ENCODE measurements at regions not wholly inside any gene's neighbourhood (a gene's known extent, or its start where the extent isn't known, plus 50 kb on each side); places are given as distances from the start of the nearest gene placed in this dataset.
"Not testable (repeated sequence)": the region's sequence is repeated elsewhere in the genome, so short reads cannot be mapped to it uniquely, and the experiment has no call there.

DNA sequence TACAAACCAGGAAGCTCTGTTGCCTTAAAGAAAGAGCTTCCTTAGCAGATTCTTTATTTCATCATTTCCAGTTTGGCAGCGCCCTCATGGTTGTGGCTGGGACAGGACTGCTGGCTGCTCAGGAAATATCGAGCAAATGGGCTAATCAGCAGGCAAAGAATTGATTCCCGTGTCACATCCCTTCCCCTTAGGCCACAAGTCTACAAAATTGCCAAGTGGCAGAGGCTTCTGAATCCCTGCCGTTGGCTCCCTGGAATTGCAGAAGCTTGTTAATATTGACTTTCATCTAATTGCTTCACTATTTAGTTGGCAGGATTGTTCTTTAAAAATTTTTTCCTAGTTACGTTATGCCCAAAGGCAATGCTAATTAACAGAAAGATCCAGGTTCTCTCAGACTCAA lies 456.3 kb upstream of the ERCC4 start:
- no peak for DNase-seq (ENCODE audit: low read depth)
- no peak overlapping the region for H3K4me3 ChIP-seq (ENCODE audit: low read depth, low read length)
- TF ChIP-seq, protein P1, sequence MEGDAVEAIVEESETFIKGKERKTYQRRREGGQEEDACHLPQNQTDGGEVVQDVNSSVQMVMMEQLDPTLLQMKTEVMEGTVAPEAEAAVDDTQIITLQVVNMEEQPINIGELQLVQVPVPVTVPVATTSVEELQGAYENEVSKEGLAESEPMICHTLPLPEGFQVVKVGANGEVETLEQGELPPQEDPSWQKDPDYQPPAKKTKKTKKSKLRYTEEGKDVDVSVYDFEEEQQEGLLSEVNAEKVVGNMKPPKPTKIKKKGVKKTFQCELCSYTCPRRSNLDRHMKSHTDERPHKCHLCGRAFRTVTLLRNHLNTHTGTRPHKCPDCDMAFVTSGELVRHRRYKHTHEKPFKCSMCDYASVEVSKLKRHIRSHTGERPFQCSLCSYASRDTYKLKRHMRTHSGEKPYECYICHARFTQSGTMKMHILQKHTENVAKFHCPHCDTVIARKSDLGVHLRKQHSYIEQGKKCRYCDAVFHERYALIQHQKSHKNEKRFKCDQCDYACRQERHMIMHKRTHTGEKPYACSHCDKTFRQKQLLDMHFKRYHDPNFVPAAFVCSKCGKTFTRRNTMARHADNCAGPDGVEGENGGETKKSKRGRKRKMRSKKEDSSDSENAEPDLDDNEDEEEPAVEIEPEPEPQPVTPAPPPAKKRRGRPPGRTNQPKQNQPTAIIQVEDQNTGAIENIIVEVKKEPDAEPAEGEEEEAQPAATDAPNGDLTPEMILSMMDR (conservative IDR thresholded peaks at IDR 0.05; ENCODE audit: low read depth, low read length), result no peak

DNA sequence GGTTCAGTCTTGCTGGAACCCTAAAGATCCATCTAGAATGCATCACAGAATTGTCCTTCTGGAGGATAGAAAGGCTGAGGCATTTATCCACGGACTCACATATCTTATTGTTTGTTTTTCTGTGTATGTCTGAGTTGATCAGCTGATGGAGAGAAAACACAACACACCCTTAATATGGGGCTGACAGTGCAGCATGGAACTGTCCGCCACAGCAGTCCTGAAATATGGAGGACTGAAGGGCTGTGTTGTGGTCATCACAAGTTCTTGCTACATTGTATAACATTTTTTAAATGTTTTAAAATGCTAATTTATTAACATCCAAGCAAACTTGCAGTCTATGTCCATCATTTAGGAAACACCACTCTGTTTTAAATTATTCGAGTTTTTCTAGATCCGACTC lies 448.9 kb upstream of the ERCC4 start:
- H3K4me3 ChIP-seq (ENCODE audit: low read depth, low read length), result no peak overlapping the region
- TF ChIP-seq, protein P1 (conservative IDR thresholded peaks at IDR 0.05; ENCODE audit: low read depth, low read length), result no peak
- no peak for DNase-seq (ENCODE audit: low read depth)

DNA sequence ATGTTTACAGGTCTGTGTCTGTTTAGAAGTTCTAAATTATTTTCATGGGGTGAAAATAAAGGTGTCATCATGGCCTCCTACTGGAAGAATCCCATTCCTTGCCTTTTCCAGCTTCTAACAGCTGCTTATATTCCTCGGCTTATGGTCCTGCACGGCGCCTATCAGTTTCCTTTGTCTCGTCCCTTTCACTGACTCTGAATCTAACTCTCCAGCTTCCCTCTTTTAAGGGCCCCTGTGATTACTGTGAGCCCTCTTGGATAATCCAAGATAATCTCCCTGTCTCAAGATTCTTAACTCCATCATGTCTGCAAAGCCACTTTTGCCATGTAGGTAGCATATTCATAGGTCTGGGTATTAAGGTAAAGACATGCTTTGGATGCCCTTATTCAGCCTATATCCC lies 441.0 kb upstream of the ERCC4 start:
- H3K4me3 ChIP-seq (ENCODE audit: low read depth, low read length), result no peak overlapping the region
- TF ChIP-seq, protein P1 (conservative IDR thresholded peaks at IDR 0.05; ENCODE audit: low read depth, low read length), result no peak

DNA sequence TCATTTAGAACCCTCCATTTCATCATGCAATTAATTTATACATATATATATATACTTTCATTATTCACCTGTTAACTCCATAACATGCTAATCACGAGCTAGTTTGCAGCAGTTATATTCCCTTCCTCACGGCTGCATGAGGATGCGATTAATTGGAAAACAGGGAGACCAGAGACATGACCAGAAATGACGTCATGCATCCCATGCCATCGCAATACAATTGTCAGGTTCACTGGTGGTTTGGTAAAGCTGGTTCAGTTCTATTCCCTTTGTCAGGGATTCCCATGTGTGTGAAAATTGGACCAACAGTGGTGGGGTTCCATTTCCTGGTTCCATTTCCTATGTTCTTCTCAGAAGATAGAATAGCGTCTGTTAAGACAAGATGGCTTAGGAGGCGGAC lies 440.4 kb upstream of the ERCC4 start:
- DNase-seq (ENCODE audit: low read depth), result no peak
- TF ChIP-seq, protein P1 (conservative IDR thresholded peaks at IDR 0.05; ENCODE audit: low read depth, low read length), result no peak
- H3K4me3 ChIP-seq (ENCODE audit: low read depth, low read length), result no peak overlapping the region

More for the DNA sequence above, 441.0 kb upstream of the ERCC4 start:
- no peak for DNase-seq (ENCODE audit: low read depth)

DNA sequence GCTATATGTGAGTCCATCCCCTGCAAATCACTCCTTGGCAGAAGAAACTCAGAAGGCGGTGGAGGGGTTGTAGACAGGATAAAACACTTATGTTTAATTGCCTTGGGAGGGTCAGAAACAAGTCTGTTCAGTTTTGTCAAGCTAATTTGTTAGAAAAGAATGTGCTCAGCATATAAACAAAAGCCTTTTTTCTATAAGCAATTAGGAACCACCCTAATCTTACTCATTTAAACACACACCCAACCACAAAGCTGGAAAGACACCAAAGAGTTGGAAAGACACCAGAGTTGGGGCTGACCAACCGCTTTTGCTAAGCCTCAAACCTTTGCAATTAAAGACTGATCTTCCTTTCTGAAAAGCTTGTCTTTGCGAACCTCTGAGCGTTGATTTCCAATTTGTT lies 439.2 kb upstream of the ERCC4 start:
- TF ChIP-seq, protein P1 (conservative IDR thresholded peaks at IDR 0.05; ENCODE audit: low read depth, low read length), result no peak
- DNase-seq (ENCODE audit: low read depth), result no peak
- H3K4me3 ChIP-seq (ENCODE audit: low read depth, low read length), result no peak overlapping the region

DNA sequence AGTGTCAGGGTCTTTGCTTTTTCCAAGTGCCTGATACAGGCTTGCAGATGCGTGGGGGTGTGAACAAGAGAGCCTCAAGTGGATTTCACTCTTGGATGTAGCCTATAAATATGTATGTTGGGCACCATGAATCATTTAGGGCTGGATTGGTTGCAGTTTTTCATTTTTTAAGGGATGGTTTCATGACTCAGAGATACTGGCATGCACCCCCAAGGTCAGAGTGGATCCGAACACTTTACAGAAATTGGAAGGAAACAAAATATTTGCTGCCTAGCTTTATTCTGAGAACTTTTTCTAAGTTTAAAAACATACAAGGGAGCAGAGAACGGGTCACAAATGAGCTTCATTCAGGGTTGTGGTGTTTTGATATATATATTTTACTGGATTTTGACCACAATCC lies 436.8 kb upstream of the ERCC4 start:
- TF ChIP-seq, protein P1 (conservative IDR thresholded peaks at IDR 0.05; ENCODE audit: low read depth, low read length), result no peak
- H3K4me3 ChIP-seq (ENCODE audit: low read depth, low read length), result no peak overlapping the region
- DNase-seq (ENCODE audit: low read depth), result no peak

DNA sequence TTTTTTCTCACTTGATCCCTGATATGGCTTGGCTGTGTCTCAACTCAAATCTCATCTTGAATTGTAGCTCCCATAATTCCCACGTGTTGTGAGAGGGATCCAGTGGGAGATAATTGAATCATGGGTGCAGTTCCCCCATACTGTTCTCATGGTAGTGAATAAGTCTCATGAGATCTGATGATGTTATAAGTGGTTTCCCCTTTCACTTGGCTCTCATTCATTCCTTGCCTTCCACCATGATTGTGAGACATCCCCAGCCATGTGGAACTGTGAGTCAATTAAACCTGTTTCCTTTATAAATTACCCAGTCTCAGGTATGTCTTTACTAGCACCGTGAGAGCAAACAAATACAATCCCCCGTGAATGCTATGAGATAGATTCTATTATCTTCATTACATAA lies 430.5 kb upstream of the ERCC4 start:
- DNase-seq (ENCODE audit: low read depth), result peak; percentile 53
- H3K4me3 ChIP-seq (ENCODE audit: low read depth, low read length), result not testable (repeated sequence)

DNA sequence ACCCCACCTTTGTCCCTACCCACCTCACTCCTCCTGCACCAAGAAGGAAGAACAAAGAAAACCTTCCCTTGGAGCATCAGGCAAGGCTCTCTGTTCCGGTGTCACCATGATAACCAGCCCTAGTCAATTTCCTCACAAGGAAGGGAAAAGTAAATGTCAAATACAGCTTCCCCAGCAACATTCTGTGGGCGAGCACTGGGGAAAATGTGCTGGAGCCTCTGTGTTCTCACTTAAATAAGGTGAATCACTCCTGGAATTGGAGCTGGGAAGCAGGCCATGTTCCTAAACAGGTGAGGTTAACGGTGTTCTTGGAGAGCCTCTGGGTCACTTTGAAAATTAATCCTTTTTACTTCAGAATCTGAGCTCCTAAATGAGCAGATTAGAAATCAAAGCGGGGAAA lies 427.9 kb upstream of the ERCC4 start:
- DNase-seq (ENCODE audit: low read depth), result no peak
- TF ChIP-seq, protein P1 (conservative IDR thresholded peaks at IDR 0.05; ENCODE audit: low read depth, low read length), result no peak
- H3K4me3 ChIP-seq (ENCODE audit: low read depth, low read length), result no peak overlapping the region

Data from epithelial cell of proximal tubule (primary cell).